OCI-M2 (cell line): ENCODE measurements at regions not wholly inside any gene's neighbourhood (a gene's known extent, or its start where the extent isn't known, plus 50 kb on each side); places are given as distances from the start of the nearest gene placed in this dataset.

Experiments used
- DNase-seq: peaks from one replicate; lab custom pipeline; 2025; ENCODE audit not compliant: unreplicated experiment; lab: John Stamatoyannopoulos, UW

DNA sequence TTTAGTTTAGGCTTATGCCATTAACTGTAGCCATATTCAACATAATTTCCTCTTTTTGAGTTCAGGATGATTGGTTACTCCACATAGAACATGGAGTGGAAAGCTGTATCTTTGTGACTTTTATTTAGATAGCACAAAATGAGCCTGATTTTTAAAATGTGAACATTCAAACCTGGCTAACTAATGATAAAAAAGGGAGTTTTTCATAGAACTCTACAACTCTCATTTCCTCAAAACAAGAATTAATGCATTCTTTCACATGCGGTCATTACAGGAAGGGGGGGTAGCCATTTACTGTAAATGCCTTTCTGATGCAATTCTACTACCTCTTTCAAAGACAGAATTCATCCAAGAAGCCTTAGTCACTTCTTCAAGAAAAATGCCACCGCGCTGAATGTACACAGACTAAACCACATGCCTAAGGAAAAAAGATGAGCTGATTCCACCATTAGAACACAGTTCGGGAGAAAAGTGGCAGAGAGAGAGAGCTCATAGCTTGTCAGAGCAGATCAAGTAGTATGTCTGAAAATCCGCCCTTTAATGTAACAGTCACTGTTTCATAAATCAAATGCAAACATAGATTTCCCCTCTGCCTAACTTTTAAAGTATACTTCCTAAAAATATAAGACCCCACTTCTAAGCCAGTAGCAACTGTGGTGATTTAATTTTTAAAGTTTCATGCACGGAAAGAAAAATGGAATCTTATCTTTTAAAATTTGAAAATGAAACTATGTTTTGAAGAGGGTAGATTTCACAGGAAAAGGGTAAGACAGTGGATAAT is 226.4 kb upstream of the KLF14 start:
- DNase-seq = no peak

DNA sequence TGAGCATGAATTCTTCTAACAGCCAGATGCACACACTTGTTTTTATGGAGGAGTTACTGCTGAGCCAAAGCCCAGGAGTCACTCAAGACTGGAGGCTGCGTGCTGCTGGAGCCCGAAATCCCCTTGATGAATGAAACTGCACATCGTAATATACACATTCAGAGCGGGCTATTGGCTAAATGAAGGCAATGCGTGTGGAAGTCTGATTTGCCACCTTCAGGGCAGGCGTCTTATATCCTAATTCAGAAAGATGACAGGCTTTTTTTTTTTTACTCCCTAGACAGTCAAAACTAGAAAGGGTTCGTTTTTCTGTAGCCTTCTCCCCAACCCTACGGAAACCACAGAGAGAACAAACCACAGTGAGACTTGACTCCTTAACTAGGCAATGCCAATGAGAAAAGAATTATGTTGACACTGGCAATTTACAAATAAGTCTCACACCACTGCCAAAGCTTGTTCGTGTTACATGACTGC is 227.2 kb upstream of the KLF14 start:
- DNase-seq = no peak

DNA sequence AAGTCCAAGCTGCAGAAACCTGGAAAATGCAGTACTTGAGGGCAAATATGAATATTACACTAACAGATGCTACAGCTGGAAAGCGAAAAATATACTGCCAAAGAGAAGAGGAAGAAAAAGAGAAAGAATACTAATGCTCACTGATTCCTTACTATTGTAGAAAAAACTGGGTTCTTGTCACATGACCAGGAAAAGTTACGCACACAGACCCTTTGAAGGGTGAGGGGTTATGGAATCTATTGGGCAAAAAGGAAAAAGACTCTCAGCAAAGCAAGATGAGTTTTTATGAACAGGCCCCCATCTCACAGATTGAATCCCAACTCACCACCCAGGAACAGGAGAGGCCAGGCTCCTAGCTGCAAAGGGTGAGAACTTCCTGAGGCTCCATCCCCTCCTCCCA is 228.1 kb upstream of the KLF14 start:
- no peak for DNase-seq

DNA sequence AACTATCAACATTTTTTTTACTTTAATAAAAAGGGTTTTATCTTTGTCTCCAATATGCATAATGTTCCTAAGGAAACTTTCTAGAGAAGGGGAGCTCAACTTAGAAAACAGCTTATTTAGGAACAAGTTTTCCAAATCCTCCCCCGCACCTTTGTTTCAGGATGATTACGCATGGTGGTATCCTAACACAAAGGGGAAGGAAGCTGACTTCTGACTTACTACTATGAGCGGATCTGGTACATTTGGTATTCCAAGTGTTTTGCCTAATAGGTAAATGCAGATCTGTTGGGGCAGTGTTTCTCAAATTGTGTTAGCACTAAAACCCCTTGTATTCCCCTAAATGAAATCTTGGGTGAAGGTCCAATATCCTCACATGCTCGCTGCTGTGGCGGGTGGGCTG is 229.3 kb upstream of the KLF14 start:
- no peak for DNase-seq

DNA sequence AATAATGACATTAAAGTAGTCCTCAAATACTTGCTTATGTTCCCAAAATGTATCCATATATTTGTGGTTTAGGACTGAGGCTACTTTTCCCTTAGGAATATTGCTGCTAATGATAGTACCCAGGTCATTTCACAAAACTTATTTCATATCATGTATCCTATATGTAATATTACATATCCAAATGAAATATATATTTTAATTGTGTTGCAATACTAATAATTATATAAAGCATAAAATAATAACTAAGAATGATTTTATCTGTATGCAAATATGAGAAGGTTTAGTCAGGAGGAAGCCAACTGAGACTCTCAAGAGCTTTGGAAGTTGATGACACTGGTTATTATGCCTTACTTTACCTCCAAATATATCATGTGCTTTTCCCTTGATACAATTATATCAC is 231.5 kb upstream of the KLF14 start:
- DNase-seq = no peak

DNA sequence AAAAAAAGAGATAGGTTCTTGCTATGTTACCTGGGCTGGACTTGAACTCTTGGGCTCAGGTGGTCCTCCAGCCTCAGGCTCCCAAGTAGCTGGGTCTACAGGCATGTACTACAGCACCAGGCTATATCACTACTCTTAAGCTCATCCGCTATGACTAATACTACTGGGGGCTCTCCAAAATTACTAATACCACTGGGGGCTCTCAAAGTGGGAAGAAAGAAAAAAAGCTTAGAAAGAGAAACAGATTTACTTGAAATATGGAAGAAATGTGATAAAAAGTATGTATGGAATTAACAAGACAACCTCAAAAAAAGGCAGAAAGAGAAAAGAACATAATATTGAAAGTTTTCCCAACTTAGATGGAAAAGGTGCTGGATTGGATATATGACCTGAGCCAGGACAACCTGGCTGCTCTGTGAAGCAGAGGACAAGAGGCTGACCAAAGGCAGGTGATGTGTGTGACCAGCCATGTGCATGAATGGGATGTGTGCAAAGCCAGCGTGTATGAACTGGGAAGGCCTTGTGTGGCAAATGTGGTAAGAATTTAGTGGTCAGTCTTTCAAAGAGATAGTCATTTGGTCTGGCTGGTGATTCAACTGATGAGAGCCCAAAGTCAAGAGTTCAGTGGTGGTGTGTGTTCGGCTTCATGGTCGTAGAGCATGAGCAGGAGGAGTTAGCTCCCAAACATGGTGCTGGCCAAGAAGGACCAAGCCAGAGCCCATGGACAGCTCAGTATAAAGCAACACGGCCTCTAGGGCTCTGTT is 232.4 kb upstream of the KLF14 start:
- DNase-seq = no peak

DNA sequence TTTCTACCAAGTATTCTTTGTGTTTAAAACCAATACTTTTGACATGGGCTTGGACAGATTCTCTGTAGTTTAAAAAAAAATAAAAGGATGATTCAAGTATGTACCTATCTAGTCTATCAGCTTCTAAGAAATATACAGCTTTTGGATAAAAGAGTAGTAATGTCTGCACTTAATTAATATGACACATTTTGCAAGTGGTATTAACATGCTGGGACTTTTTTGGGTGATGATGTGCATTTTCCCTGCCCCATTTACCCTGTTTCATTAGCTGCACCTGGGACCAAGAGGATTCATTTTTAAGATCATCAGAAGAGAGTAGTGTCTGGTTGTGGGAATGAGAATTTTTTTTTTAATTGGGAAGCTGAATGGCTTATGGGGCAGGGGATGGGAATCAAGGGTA is 236.2 kb upstream of the KLF14 start:
- no peak for DNase-seq

DNA sequence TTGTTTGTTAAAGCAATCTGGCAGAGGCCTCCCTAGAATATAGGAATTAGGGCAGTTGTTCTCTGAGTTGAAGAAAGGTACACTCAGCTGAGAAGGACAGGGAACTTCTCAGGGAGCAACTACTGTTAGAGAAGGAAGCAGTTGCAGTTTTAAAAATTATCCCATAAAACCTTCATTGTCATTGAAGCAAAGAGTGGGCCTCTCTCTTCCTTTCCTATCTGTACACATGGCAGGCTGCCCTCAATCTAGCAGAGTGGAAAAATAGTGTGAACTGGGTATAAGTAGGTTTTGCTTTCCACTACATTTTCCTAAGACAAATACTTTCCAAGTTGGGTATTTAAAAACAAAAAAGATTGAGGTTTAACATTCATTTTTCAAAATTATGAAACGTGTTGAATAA is 236.7 kb upstream of the KLF14 start:
- no peak for DNase-seq

DNA sequence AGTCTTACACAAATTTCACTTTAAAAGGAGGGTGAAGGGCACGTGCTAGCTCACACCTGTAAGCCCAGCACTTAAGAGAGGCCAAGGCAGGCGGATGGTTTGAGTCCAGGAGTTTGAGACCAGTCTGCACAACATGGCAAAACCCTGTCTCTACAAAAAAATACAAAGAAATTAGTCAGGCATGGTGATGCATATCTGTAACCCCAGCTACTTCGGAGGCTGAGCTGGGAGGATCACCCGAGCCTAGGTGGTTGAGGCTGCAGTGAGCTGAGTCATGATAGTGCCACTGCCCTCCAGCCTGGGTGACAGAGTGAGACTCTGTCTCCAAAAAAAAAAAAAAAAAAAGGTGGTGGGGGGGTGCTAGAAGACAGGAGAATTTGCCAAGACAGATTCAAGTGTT is 237.3 kb upstream of the KLF14 start:
- no peak for DNase-seq

DNA sequence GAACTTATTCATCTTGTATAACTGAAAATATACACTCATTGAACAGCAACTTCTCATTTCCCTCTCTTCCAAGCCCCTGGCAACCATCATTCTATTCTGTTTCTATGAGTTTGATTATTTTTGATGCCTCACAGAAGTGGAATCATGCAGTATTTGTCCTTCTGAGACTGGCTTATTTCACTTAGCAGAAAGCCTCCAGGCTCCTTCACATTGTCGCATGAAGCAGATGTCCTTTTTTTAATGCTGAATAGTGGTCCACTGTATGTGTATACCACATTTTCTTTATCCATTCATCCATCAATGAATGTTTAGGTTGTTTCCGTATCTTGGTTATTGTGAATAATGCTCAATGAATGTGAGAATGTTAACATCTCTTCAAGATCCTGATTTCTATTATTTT is 238.2 kb upstream of the KLF14 start:
- DNase-seq = no peak

DNA sequence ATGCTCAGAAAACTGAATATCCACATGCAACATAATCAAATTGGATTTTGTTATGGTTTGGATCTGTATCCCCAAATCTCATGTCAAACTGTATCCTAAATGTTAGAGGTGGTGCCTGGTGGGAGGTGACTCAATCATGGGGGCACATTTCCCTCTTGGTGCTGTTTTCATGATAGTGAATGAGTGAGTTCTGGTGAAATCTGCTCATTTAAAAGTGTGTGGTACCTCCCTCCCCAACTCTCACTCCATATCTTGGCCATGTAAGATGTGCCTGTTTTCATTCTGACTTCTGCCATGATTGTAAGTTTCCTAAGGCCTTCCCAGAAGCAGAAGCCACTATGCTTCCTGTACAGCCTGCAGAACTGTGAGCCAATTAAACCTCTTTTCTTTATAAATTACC is 239.6 kb upstream of the KLF14 start:
- no peak for DNase-seq

DNA sequence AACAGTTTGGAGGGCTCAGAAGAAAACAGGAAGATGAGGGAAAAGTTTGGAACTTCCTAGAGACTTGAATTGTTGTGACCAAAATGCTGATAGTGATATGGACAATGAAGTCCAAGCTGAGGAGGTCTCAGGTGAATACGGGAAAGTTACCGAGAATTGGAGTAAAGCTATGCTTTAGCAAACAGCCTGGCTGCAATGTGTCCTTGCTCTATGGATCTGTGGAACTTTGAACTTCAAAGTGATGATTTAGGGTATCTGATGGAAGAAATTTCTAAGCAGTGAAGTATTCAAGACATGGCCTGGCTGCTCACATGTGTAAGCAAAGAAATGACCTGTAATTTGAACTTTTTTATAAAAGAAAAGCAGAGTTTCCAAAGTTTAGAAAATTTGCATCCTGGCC is 240.2 kb upstream of the KLF14 start:
- DNase-seq = no peak

DNA sequence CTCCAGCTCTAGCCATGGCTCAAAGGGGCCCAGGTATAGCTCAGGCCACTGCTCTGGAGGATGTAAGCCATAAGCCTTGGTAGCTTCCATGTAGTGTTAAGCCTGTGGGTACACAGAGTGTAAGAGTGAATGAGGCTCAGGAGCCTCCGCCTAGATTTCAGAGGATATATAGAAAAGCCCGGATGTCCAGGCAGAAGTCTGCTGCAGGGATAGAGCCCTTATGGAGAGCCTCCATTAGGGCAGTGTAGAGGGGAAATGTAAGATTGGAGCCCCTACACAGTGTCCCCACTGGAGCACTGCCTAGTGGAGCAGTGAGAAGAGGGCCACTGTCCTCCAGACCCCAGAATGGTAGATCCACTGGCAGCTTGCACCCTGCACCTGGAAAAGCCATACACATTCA is 240.8 kb upstream of the KLF14 start:
- DNase-seq = no peak

DNA sequence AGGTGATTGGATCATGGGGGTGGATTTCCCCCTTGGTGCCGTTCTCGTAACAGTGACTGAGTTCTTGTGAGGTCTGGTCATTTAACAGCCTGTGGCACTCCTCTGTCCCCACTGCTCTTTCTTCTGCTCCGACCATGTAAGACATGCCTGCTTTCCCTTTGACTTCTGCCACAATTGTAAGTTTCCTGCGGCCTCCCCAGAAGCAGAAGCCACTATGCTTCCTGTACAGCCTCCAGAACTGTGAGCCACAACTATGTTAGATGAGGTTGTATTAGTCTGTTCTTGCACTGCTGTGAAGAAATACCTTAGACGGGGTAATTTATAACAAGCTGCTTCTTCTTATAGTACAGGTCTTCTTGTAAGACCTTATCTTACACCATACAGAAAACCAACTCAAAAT is 241.7 kb upstream of the KLF14 start:
- no peak for DNase-seq

DNA sequence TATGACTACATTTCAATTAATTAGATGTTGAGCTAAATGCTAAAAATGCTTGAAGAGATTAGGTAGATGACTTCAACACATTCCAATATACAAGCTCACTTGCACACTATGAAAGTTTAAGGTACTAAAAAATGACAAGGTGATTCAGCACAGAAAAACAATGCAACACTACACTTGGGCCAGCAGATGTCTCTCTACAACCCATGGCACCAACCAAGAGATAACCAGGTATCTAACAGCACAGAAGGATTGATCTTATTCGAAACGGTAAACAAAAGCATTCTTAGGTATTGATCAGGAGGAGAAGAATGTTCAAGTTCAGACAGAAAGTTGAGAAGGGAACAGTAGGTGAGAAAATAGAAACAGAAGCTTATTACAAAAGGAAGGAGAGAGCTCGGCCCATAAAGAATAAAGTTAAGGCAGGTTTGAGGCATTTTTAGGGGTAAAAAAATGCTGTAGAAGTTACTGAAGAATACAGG is 248.2 kb upstream of the KLF14 start:
- DNase-seq = no peak

DNA sequence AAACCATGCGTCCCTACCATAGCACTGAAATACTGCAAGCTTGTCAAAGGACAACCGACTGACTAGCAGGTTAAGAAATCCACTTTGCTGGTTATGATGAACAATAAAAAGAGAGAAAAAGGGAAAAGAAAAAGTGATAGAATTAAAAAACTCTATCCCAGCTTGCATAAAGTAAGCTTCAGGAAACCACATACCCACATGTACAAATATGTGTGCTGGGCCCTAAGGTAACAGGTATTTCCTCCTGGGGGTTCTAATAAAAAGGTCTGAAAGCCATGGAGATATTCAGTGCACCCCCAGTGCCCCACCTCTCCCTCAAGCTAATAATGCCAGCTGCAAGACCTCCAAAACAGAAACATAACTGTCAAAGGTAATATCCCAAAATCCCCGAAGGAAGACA is 248.6 kb upstream of the KLF14 start:
- DNase-seq = no peak

DNA sequence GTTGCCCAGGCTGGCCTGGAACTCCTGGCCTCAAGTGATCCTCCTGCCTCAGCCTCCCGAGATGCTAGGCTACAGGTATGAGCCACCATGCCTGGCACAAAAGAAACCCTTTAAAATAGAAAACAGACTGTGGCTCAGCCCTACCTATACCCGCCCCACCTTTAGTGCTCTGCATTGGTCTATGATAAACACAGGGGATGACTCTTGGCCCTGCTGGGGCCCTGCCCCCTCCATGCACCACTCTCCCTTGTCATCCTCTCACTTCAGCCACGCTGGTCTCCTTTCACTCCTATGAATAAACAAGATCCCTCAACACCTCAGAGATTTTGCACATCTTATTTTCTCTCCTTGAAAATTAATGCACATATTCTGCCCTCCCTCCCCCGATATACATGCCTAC is 251.4 kb upstream of the KLF14 start:
- DNase-seq = no peak

DNA sequence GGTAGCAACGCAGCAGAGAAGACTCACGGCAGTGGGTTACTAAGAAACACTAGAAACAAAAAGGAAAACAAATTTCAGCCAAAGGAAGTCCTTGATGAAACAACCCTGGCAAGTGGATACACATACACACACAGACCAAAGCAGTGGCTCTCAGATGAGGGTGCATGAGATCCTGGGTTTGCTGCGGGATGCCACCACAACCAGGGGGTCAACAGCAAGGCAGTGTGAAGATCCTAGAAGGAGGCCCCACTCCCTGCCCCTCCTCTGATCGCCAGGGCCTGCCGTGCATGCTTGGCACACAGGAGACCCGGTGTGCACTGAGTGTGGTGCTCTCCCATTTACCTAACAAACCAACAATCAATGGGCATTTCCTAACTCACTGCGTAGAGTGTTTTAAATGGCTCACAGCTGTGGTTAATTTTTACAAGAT is 252.3 kb upstream of the KLF14 start:
- no peak for DNase-seq

DNA sequence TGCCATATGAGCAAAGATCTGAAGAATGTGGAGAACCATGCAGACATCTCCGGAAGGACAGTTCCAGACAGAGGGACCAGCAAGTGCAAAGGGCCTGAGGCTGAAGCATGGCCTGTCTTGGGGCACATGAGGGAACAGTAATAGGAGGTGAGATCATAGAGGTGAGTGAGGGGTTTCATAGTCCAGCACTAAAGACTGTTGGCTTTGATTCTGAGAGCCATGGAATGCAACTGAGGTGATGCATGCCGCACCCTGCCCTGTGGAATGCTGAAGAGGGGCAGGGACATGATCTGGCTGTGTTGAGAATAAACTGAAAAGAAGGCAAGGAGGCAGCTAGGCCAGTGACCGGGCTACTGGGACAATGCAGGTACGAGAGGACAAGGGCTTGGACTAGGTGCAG is 253.1 kb upstream of the KLF14 start:
- no peak for DNase-seq

DNA sequence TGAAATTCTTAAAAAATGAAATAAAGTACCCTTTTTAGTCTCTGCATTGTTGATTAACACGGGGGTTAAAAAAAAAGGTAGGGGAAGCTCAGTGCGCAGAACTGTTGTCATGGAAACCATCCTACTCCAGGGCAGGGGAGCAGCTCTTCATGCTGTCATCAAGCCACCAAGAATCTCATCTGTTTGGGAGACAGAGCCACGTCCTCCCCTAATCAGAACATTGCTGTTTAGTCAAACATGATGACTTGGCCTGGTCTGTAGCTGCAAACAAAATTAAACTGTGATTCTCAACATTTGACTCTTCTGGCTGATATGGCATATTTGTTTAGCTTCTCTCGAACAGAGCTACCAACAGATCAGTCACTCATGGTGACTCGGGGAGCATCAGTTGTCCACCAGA is 254.4 kb upstream of the KLF14 start:
- no peak for DNase-seq

DNA sequence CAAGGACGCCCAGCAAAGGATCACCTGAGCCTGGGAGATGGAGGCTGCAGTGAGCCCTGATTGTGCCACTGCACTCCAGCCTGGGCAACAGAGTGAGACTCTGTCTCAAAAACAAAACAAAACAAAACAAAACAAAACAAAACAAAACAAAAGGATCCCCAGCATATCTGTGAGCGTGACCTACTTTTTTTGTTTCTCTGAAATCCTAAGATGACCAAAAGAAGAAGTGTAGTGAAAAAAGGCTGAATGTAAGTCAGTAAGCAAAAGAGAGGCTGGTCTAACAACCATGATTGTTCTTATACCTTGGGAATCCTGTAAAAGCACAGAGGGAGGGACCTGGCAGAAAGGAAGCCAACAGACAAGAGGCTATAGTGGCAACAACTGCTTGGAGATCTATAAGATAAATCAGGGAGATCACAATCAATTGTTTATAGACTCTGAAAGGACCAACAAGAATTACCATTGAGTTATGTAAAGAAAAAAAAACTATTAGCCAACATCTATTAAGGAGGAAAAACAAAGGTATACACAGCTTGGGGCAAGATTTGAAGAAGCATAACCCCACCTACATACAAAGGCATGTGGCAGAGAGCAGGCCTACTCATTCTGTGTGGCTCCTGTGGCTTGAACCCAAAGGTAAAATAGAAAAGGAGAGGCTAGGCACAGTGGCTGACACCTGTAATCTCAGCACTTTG is 255.2 kb upstream of the KLF14 start:
- no peak for DNase-seq
